OCI-LY7 (cell line): ENCODE measurements at regions not wholly inside any gene's neighbourhood (a gene's known extent, or its start where the extent isn't known, plus 50 kb on each side); places are given as distances from the start of the nearest gene placed in this dataset.
"Not testable (repeated sequence)": the region's sequence is repeated elsewhere in the genome, so short reads cannot be mapped to it uniquely, and the experiment has no call there.

ENCODE experiments used
- BruUV-seq: library from RNA; stranded (reverse); fragments of 400-500 nt; replicated peaks from 2 replicates; lab custom pipeline; 2021; lab: Mats Ljungman, UMichigan
- CTCF ChIA-PET: fragments of 300-600 bp; sonication (Branson Sonifier 250); formaldehyde crosslinking; loops from one replicate; lab custom pipeline; 2022; ENCODE audit warnings: antibody characterized with exemption; ENCODE audit not compliant: unreplicated experiment; lab: Charles Lee
- POLR2A ChIA-PET: fragments of 300-600 bp; sonication (Branson Sonifier 250); formaldehyde crosslinking; loops from one replicate; lab custom pipeline; 2022; ENCODE audit warnings: antibody characterized with exemption; lab: Charles Lee
- DNase-seq: peaks from one replicate; pipeline ENCODE4 v3.0.0-alpha.2; 2015; ENCODE audit warnings: low spot score
- H2AFZ ChIP-seq: fragments of 200-600 bp; sonication (generic), shearing (Covaris generic); 2 replicates; pipeline ENCODE4 v1.6.1; 2014; ENCODE audit warnings: mild to moderate bottlenecking, antibody characterized with exemption, low read length, moderate library complexity
- H3K27ac ChIP-seq: fragments of 200-600 bp; sonication (generic); 2 replicates; pipeline ENCODE4 v1.5.1; 2014; ENCODE audit warnings: mixed run types, low read depth, mild to moderate bottlenecking, moderate library complexity, low read length, inconsistent platforms; ENCODE audit not compliant: poor library complexity, severe bottlenecking
- H3K36me3 ChIP-seq: fragments of 200-600 bp; sonication (generic); 2 replicates; pipeline ENCODE4 v1.6.1; 2014; ENCODE audit warnings: mild to moderate bottlenecking, antibody characterized with exemption, low read length, moderate library complexity, mixed read lengths; ENCODE audit not compliant: insufficient read depth
- H3K4me1 ChIP-seq: fragments of 200-600 bp; sonication (generic); 2 replicates; pipeline ENCODE4 v1.5.1; 2014; ENCODE audit warnings: mild to moderate bottlenecking, low read length; ENCODE audit not compliant: insufficient read depth, poor library complexity, severe bottlenecking
- H3K4me2 ChIP-seq: fragments of 200-600 bp; sonication (generic); 2 replicates; pipeline ENCODE4 v1.6.1; 2014; ENCODE audit warnings: mild to moderate bottlenecking, low read length
- H3K4me3 ChIP-seq: fragments of 200-600 bp; sonication (generic); 2 replicates; pipeline ENCODE4 v1.5.1; 2014; ENCODE audit warnings: mild to moderate bottlenecking, low read depth, low read length; ENCODE audit not compliant: poor library complexity, severe bottlenecking
- H3K79me2 ChIP-seq: fragments of 200-600 bp; sonication (generic); 2 replicates; pipeline ENCODE4 v1.6.1; 2016; ENCODE audit warnings: low read depth, mild to moderate bottlenecking, low read length, moderate library complexity, mixed read lengths; ENCODE audit not compliant: insufficient read depth
- H3K9me2 ChIP-seq: fragments of 200-600 bp; sonication (generic); 2 replicates; pipeline ENCODE4 v1.6.1; 2016; ENCODE audit warnings: mild to moderate bottlenecking, low read length, mixed read lengths; ENCODE audit not compliant: insufficient read depth
- H3K9me3 ChIP-seq: fragments of 200-600 bp; sonication (generic); 2 replicates; pipeline ENCODE4 v1.6.1; 2014; ENCODE audit warnings: mild to moderate bottlenecking, mixed run types, low read length, mixed read lengths
- H4K20me1 ChIP-seq: fragments of 200-600 bp; sonication (generic); 2 replicates; pipeline ENCODE4 v1.6.1; 2014; ENCODE audit warnings: mild to moderate bottlenecking, antibody characterized with exemption, low read length, moderate library complexity, mixed read lengths; ENCODE audit not compliant: insufficient read depth
- EZH2phosphoT487 ChIP-seq: fragments of 200-600 bp; sonication (generic); IDR thresholded peaks from 2 replicates; pipeline ENCODE4 v1.6.1; 2018; ENCODE audit warnings: low read depth, borderline replicate concordance, mild to moderate bottlenecking, mixed run types, antibody characterized with exemption, low read length, moderate library complexity, mixed read lengths
- intact Hi-C: fragments of 100-400 bp; cut with micrococcal nuclease; formaldehyde crosslinking; loops from one replicate; pipeline ENCODE4 v1.10.0; 2022; ENCODE audit not compliant: unreplicated experiment
- TF ChIP-seq, protein P1 (sequence below): fragments of 200-600 bp; sonication (generic); conservative IDR thresholded peaks from 2 replicates; pipeline ENCODE4 v1.5.1; 2014; ENCODE audit warnings: mild to moderate bottlenecking, antibody characterized with exemption, low read length, moderate library complexity, mixed read lengths

DNA sequence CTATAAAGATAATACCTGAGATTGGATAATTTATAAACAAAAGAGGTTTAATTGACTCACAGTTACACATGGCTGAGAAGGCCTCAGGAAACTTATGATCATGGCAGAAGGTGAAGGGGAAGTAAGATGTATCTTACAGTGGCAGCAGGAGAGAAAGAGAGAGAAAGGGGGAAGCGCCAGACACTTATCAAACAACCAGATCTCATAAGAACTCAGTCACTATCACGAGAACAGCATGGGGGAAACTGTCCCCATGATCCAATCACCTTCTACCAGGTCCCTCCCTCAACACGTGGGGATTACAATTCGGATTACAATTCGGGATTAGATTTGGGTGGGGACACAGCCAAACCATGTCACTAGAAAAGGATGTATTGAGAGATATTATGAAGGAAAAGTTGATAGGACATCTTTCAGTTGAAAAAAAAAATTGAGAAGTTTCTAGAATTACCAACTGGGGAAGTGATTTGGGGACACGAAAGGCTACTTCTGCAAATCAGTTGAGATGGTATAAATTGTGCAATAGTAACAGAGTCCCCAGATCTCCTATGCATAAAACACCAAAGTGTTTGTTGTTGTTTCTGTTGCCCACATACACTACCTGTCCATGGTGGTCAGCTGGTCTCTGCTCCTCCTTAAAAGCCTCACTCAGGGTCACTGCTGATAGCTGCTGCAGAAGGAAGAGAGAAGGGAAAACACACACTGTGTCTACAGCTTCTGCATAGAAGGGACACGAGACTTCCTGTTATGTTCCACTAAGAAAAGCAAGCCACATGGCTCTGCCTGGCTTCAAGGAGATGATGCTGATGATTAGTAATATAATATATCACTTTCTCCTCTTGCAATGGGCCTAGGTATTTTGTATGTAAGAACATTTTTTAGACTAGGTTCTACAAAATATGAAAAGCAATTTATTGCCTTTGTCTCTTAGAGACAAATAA, 465.5 kb downstream of the PDZRN4 start:
- no peak overlapping the region for H3K4me3 ChIP-seq
- no peaks in the 10 kb centered on the region for H3K9me3 ChIP-seq
- no peaks in the 10 kb centered on the region for H3K36me3 ChIP-seq
- H3K79me2 ChIP-seq: no peaks in the 10 kb centered on the region
- no peaks in the 10 kb centered on the region for H4K20me1 ChIP-seq
- no peaks in the 10 kb centered on the region for H3K9me2 ChIP-seq
- peaks cover 11% of the 10 kb centered on the region for H3K4me1 ChIP-seq
- H3K27ac ChIP-seq: no peak overlapping the region
- H3K4me2 ChIP-seq: no peak overlapping the region
- peak overlapping the region; percentile 57 for H2AFZ ChIP-seq
- intact Hi-C loops: no loop called here
- POLR2A ChIA-PET: no interaction called here
- BruUV-seq: no TSS peak
- TF ChIP-seq EZH2phosphoT487: no peak
- TF ChIP-seq, protein P1, sequence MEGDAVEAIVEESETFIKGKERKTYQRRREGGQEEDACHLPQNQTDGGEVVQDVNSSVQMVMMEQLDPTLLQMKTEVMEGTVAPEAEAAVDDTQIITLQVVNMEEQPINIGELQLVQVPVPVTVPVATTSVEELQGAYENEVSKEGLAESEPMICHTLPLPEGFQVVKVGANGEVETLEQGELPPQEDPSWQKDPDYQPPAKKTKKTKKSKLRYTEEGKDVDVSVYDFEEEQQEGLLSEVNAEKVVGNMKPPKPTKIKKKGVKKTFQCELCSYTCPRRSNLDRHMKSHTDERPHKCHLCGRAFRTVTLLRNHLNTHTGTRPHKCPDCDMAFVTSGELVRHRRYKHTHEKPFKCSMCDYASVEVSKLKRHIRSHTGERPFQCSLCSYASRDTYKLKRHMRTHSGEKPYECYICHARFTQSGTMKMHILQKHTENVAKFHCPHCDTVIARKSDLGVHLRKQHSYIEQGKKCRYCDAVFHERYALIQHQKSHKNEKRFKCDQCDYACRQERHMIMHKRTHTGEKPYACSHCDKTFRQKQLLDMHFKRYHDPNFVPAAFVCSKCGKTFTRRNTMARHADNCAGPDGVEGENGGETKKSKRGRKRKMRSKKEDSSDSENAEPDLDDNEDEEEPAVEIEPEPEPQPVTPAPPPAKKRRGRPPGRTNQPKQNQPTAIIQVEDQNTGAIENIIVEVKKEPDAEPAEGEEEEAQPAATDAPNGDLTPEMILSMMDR: no peak
- CTCF ChIA-PET: no interaction called here
- DNase-seq: no peak

DNA sequence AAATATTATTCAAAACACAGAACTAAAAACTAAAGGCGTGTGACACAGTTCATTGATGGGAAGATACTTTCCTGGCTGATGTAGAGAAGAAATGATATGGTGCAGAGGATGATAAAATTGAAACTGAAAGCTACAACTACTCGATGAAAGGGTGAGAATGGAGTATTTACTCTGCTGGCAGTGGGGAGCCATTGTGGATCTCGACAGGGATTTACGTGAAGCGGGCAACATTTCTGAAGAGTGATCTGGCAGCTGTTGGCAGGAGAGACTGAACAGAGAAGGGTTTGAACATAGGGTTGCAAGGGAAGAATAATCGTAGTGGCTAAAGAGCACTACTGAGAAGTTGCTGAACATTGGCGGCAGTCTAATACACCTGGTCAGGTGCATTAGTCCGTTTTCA, 464.9 kb downstream of the PDZRN4 start:
- no peak overlapping the region for H3K4me3 ChIP-seq
- H3K9me3 ChIP-seq: no peaks in the 10 kb centered on the region
- BruUV-seq: no TSS peak
- no peak for DNase-seq
- H4K20me1 ChIP-seq: no peaks in the 10 kb centered on the region
- H3K4me2 ChIP-seq: no peak overlapping the region
- TF ChIP-seq, protein P1: no peak
- no peak for TF ChIP-seq EZH2phosphoT487
- H3K9me2 ChIP-seq: no peaks in the 10 kb centered on the region
- intact Hi-C loops: no loop called here
- no peak overlapping the region for H2AFZ ChIP-seq
- ChIA-PET CTCF (no interaction called here), POLR2A (interaction anchor here (0.9 kb wide), 1 partner anchor 11 kb away, joined by 3 read pairs; no protein-coding TSS in a partner anchor)
- peaks cover 14% of the 10 kb centered on the region for H3K4me1 ChIP-seq
- H3K27ac ChIP-seq: no peak overlapping the region
- no peaks in the 10 kb centered on the region for H3K36me3 ChIP-seq
- H3K79me2 ChIP-seq: no peaks in the 10 kb centered on the region

DNA sequence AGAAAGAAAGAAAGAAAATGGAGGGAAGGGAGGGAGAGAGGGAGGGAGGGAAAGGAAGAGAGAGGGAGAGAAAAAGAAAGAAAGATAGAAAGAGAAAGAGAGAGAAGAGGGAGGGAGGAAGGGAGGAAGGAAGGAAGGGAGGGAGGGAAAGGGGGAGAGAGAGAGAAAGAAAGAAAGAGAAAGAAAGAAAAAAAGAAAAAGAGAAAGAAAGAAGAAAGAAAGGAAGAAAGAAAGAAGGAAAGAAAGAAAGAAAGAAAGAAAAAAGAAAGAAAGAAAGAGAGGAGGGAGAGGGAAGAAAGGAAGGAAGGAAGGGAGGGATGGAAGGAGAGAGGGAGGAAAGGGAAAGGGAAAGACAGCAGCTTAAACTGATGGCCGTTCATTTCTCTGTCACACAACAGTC, 457.5 kb downstream of the PDZRN4 start:
- Histone ChIP-seq H3K4me2 (no peak overlapping the region), H3K36me3 (no peaks in the 10 kb centered on the region), H3K79me2 (no peaks in the 10 kb centered on the region), H3K4me3 (no peak overlapping the region), H3K27ac (no peak overlapping the region), H2AFZ (no peak overlapping the region), H4K20me1 (no peaks in the 10 kb centered on the region), H3K9me3 (no peaks in the 10 kb centered on the region), H3K4me1 (peaks cover 10% of the 10 kb centered on the region), H3K9me2 (no peaks in the 10 kb centered on the region)
- POLR2A ChIA-PET: no interaction called here
- DNase-seq: no peak
- intact Hi-C loops: no loop called here
- no peak for TF ChIP-seq EZH2phosphoT487
- TF ChIP-seq, protein P1: no peak
- CTCF ChIA-PET: no interaction called here
- no TSS peak for BruUV-seq

DNA sequence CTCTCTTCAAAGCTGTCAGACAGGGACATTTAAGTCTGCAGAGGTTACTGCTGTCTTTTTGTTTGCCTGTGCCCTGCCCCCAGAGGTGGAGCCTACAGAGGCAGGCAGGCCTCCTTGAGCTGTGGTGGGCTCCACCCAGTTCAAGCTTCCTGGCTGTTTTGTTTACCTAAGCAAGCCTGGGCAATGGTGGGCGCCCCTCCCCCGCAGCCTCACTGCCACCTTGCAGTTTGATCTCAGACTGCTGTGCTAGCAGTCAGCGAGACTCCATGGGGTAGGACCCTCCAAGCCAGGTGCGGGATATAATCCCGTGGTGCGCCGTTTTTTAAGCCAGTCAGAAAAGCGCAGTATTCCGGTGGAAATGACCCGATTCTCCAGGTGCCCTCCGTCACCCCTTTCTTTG, 454.7 kb downstream of the PDZRN4 start:
- H4K20me1 ChIP-seq, DNase-seq, H3K36me3 ChIP-seq, H3K27ac ChIP-seq, intact Hi-C loops, H3K9me2 ChIP-seq, H3K4me2 ChIP-seq, H3K4me3 ChIP-seq, CTCF ChIA-PET, H3K4me1 ChIP-seq, H3K79me2 ChIP-seq, H2AFZ ChIP-seq, H3K9me3 ChIP-seq, BruUV-seq: not testable (repeated sequence)
- POLR2A ChIA-PET: interaction anchor here (0.6 kb wide), 1 partner anchor 10 kb away, joined by 4 read pairs; no protein-coding TSS in a partner anchor
